ENCODE measurements at regions not wholly inside any gene's neighbourhood (a gene's known extent, or its start where the extent isn't known, plus 50 kb on each side); places are given as distances from the start of the nearest gene placed in this dataset.

DNA sequence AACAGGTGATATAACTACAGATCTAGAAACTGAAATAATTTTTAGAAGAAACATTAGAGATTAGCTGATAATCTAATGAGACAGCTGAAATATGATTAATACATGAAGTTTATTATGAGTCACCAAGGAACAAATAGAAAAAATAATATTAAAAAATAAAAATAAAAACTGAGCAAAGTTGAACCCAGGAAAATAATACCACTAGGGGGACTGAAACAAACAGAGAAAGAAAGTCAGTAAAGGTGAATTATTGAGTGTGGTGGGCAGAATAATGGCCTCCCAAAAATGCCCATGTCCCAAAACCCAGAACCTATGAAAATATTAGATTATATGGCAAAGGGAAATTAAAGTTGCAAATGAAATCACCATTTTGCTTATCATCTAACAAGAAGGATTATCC, 820.7 kb upstream of the INTU start:
- no peak for DNase-seq

- no peak for DNase-seq
Observed at GRCh38 chr4:126820631-126821030, 812.1 kb upstream of the INTU start.

GRCh38 chr4:126821152-126821551, 811.6 kb upstream of the INTU start:
- DNase-seq = no peak

- DNase-seq = no peak
Observed at GRCh38 chr4:126825083-126825482, 807.7 kb upstream of the INTU start.

DNA sequence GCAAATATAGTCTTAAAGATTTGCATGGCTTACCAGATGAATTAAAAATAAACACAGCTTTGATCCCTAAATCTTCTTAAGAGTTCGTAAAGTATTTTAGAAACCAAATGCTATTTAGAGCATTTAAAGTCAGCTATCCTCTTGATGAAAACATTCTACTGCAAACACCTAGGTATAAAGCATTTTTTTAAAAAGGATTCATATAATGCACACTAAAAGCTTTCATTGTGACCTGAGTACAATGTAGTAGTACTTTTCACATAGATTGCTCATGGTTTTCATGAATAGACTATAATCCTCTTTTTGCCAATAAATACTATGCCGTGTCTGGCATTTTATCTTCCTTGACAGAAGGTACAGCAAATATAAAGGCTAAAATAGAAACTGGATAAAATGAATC, 805.1 kb upstream of the INTU start:
- no peak for DNase-seq

- DNase-seq = no peak
Observed at GRCh38 chr4:126834854-126835253, 797.9 kb upstream of the INTU start.

DNA sequence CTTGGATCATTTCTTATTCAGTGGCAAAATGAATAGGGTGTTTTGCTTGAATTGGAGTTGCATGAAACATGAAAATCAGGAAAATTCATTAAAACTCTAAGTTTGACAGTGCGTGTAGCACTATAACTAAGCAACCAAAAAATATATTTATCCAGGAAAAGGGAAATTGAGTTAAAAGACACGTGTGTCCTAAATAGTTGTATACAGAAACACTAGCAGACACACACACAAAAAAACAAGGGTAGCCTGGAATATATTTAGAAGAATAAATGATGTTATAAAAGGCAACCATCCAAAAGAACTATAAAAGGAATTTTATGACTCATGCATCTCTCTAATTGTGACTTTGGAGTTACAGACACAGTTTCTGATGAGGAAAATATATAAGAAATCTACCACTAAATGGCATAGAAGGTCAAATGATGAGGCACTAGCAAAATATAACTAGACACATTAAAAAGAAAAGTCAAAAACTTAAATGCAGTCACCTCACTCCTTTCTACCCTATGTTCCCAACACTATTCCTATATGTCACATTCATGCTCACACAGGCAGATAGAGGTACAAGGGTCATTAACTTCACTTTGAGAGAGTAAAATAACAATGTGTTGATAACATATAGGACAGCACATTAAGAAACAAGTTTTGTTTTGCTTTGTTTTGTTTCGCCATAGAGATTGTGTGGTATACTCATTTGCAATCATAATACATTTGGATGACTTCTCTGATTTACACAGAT, 793.6 kb upstream of the INTU start:
- no peak for DNase-seq

GRCh38 chr4:126843492-126844067, 789.2 kb upstream of the INTU start:
- no peak for DNase-seq

DNA sequence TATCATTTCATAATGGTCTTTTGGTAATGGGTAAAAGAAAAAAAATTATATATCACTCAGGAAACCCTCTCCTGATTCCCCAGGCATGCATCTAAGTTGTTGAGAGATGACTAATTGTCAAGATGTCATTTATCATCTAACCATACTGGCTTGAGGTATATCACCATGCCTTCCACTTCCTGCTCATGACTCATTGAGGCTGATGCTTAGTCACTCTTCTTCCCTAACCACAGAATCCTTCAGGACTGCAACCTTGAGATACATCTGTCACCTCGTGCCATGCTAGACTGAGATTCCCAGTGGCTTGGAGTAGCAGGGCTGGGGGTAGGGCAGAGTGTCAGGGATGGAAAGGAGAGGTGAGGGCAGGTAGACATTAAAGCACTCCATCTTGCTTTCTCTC, 782.5 kb upstream of the INTU start:
- DNase-seq = no peak

- no peak for DNase-seq
Observed at GRCh38 chr4:126851391-126851790, 781.4 kb upstream of the INTU start.

- DNase-seq = no peak
Observed at GRCh38 chr4:126853715-126854114, 779.0 kb upstream of the INTU start.

GRCh38 chr4:126856906-126857305, 775.9 kb upstream of the INTU start:
- no peak for DNase-seq

DNA sequence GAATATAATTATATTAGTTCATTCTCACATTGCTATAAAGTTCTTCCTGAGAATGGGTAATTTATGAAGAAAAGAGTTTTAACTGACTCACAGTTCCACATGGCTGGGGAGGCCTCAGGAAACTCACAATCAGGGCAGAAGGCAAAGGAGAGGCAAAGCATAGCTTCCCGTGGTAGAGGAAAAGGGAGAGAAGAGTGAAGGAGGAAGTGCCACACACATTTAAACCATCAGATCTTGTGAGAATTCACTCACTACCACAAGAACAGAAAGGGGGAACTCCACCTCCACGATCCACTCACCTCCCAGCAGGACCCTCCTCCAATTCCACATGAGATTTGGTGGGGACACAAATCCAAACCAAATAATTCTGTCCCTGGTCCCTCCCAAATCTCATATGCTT, 773.4 kb upstream of the INTU start:
- DNase-seq = no peak

GRCh38 chr4:126859872-126860271, 772.9 kb upstream of the INTU start:
- no peak for DNase-seq

DNA sequence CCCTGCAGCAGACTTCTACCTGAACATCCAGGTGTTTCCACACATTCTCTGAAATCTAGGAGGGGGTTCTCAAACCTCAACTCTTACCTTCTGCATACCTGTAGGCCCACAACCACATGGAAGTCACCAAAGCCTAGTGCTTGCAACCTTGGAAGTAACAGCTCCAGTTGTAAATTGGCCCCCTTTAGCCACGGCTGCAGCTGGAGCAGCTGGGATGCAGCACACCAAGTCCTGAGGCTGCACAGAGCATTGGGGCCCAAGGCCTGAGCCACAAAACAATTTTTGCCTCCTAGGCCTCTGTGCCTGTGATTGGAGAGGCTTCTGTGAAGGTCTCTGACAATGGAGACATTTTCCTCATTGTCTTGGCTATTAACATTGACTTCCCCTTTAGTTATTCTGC, 772.4 kb upstream of the INTU start:
- no peak for DNase-seq

DNA sequence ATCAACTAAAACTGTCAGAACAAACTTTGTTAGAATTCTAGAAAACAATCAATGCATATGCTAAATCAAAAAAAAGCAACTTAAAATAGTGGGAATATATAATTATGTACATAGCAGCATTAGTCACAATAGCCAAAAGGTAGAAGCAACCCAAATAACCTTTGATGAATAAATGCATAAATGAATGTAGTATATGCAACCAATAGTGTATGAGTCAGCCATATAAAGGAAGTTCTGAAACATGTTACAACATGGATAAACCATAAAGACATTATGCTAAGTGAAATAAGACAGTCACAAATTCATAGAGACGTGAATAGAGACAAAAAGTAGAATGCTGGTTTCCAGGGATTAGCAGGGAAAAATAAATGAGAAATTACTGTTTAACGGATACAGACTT, 762.8 kb upstream of the INTU start:
- no peak for DNase-seq

GRCh38 chr4:126871810-126872209, 760.9 kb upstream of the INTU start:
- no peak for DNase-seq

DNA sequence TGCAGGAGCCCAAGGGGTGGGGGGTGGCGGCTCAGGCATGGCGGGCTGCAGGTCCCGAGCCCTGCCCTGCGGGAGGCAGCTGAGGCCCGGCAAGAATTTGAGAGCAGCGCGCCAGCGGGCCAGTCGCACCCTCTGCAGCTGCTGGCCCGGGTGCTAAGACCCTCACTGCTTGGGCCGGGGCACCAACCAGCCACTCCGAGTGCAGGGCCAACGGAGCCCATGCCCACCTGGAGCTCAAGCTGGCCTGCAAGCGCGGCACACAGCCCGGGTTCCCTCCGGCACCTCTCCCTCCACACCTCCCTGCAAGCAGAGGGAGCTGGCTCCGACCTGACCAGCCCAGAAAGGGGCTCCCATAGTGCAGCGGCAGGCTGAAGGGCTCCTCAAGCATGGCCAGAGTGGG, 758.2 kb upstream of the INTU start:
- no peak for DNase-seq

GRCh38 chr4:126888968-126889367, 743.8 kb upstream of the INTU start:
- no peak for DNase-seq

GRCh38 chr4:126890383-126890782, 742.4 kb upstream of the INTU start:
- DNase-seq = no peak

DNA sequence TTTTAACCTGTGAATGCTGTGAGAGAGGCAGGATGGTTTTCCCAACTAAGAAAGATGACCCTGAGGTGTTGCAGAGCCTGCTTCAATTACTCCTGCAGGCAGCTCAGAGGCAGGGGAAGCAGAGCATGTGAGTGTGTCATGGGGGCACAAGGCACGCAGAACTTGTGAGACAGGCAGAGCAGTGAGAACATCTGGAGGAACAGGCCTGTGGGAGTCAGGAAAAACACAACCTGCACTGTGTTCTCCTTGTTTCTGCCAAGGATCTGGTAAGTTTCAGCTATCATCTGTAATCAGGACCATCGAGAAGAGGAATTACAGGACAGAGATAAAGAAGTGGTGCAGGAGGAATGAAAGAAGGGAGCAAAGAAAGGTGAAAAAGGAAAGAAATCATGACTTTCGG, 741.8 kb upstream of the INTU start:
- no peak for DNase-seq

DNA sequence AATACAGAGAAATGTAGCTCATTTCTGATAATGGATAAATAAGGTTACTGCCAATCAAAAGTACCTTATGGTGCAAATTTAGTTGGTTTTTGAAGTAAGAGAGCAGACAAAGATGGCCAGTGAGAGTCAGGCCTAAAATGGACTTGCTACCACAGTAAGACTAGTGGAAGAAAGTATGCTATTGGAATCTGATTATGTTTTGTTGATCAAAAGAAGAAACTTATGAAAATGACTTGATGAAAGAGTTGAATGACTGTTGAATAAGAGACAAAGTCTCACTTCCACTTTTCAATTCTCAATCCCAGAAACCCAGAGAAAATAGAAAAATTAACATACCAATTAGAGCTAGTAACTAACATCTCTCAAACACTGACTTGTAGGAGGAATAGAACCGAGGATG, 737.8 kb upstream of the INTU start:
- no peak for DNase-seq

DNA sequence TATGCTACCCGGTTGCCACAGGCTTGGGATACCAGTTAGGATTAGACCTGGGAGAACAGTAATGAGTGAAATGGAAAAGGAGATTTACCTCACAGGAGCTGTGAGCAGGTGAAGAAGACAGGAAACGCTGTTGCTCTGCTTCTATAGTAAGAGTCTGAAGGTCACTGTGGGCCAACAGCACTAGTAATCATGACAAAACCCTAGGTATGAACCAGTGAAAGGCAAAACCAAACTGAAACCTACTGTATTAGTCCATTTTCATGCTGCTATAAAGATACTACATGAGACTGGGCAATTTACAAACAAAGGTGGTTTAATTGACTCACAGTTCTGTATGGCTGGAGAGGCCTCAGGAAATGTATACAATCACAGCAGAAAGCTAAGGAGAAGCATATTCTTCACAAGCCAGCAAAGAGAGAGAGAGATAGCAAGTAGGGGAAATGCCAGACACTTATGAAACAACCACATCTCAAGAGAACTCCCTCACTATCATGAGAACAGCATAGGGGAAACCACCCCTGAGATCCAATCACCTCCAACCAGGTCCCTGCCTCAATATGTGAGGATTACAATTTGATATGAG, 736.7 kb upstream of the INTU start:
- no peak for DNase-seq

DNA sequence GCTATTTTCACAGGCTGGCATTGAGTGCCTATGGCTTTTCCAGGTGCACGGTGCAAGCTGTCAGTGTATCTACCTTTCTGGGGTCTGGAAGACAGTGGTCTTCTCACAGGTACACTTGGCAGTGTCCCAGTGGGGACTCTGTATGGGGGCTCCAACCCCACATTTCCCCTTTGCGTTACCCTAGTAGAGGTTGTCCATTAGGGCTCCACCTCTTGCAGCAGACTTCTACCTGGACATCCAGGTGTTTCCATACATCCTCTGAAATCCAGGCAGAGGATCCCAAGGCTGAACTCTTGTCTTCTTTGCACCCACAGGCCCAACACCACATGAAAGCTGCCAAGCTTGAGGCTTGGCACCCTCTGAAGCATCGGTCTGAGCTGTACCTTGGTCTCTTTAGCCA, 735.7 kb upstream of the INTU start:
- DNase-seq = no peak

- DNase-seq = no peak
Observed at GRCh38 chr4:126898815-126899214, 733.9 kb upstream of the INTU start.

Measured in stimulated activated CD4-positive, alpha-beta T cell treated with anti-CD3 and anti-CD28 coated beads, Interleukin-2, amount 100 ng/mL, for 48 hours (primary cell).